ENCODE measurements at regions not wholly inside any gene's neighbourhood (a gene's known extent, or its start where the extent isn't known, plus 50 kb on each side); places are given as distances from the start of the nearest gene placed in this dataset.
A peak's percentile ranks its signal among the peaks of the same experiment; 100 is the strongest.

GRCh38 chr4:33628296-33628695, 2616.0 kb downstream of the ARAP2 start:
- ATAC-seq (no peak), DNase-seq (ENCODE audit: low read depth, low spot score) (no peak)
- H3K4me1 ChIP-seq (ENCODE audit: control insufficient read depth, insufficient read depth, low read length): no peaks in the 10 kb centered on the region
- TF ChIP-seq POLR2AphosphoS5 (IDR thresholded peaks at IDR 0.05; ENCODE audit: low read depth, low read length) (no peak), SIN3A (IDR thresholded peaks at IDR 0.05; ENCODE audit: borderline replicate concordance, insufficient read depth, low read depth, low read length) (no peak)
- TF ChIP-seq, protein P1, sequence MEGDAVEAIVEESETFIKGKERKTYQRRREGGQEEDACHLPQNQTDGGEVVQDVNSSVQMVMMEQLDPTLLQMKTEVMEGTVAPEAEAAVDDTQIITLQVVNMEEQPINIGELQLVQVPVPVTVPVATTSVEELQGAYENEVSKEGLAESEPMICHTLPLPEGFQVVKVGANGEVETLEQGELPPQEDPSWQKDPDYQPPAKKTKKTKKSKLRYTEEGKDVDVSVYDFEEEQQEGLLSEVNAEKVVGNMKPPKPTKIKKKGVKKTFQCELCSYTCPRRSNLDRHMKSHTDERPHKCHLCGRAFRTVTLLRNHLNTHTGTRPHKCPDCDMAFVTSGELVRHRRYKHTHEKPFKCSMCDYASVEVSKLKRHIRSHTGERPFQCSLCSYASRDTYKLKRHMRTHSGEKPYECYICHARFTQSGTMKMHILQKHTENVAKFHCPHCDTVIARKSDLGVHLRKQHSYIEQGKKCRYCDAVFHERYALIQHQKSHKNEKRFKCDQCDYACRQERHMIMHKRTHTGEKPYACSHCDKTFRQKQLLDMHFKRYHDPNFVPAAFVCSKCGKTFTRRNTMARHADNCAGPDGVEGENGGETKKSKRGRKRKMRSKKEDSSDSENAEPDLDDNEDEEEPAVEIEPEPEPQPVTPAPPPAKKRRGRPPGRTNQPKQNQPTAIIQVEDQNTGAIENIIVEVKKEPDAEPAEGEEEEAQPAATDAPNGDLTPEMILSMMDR (IDR thresholded peaks at IDR 0.05): no peak
- TF ChIP-seq, protein P2, sequence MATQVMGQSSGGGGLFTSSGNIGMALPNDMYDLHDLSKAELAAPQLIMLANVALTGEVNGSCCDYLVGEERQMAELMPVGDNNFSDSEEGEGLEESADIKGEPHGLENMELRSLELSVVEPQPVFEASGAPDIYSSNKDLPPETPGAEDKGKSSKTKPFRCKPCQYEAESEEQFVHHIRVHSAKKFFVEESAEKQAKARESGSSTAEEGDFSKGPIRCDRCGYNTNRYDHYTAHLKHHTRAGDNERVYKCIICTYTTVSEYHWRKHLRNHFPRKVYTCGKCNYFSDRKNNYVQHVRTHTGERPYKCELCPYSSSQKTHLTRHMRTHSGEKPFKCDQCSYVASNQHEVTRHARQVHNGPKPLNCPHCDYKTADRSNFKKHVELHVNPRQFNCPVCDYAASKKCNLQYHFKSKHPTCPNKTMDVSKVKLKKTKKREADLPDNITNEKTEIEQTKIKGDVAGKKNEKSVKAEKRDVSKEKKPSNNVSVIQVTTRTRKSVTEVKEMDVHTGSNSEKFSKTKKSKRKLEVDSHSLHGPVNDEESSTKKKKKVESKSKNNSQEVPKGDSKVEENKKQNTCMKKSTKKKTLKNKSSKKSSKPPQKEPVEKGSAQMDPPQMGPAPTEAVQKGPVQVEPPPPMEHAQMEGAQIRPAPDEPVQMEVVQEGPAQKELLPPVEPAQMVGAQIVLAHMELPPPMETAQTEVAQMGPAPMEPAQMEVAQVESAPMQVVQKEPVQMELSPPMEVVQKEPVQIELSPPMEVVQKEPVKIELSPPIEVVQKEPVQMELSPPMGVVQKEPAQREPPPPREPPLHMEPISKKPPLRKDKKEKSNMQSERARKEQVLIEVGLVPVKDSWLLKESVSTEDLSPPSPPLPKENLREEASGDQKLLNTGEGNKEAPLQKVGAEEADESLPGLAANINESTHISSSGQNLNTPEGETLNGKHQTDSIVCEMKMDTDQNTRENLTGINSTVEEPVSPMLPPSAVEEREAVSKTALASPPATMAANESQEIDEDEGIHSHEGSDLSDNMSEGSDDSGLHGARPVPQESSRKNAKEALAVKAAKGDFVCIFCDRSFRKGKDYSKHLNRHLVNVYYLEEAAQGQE (IDR thresholded peaks at IDR 0.05; ENCODE audit: insufficient read depth in 1 of 2, low read depth in 2 of 2, low read length in 1 of 2): no peak
- intact Hi-C loops (cut with micrococcal nuclease; ENCODE audit: unreplicated experiment) (no loop called here), in situ Hi-C loops (cut with HindIII; ENCODE audit: low pct_unique_long_range_greater_than_20kb, low sequenced_read_pairs) (no loop called here)
- no peak overlapping the region for H3K27ac ChIP-seq (ENCODE audit: low read length)
- no peaks in the 10 kb centered on the region for H3K9me3 ChIP-seq (ENCODE audit: control insufficient read depth, insufficient read depth, low read depth, low read length)
- no TSS peak for BruUV-seq (replicated peaks)
- ChIA-PET POLR2A (no interaction called here), CTCF (no interaction called here)
- no peaks in the 10 kb centered on the region for H3K27me3 ChIP-seq (ENCODE audit: control insufficient read depth, insufficient read depth, low read length)
- no peak overlapping the region for H3K4me3 ChIP-seq (ENCODE audit: low read depth in 2 of 2, low read length in 2 of 2)
- no peaks in the 10 kb centered on the region for H3K36me3 ChIP-seq (ENCODE audit: control insufficient read depth, insufficient read depth, low read length)

GRCh38 chr4:33649015-33649414, 2595.3 kb downstream of the ARAP2 start:
- no peak for DNase-seq (ENCODE audit: low read depth, low spot score)
- no peak for ATAC-seq

More at GRCh38 chr4:33649015-33649414, 2595.3 kb downstream of the ARAP2 start:
- no peak overlapping the region for H3K27ac ChIP-seq (ENCODE audit: low read length)
- BruUV-seq (replicated peaks): no TSS peak
- no peaks in the 10 kb centered on the region for H3K27me3 ChIP-seq (ENCODE audit: control insufficient read depth, insufficient read depth, low read length)
- CTCF ChIA-PET: no interaction called here
- in situ Hi-C loops (cut with HindIII; ENCODE audit: low pct_unique_long_range_greater_than_20kb, low sequenced_read_pairs) (no loop called here), intact Hi-C loops (cut with micrococcal nuclease; ENCODE audit: unreplicated experiment) (no loop called here)
- no peak overlapping the region for H3K4me3 ChIP-seq (ENCODE audit: low read depth in 2 of 2, low read length in 2 of 2)
- H3K4me1 ChIP-seq (ENCODE audit: control insufficient read depth, insufficient read depth, low read length): no peaks in the 10 kb centered on the region
- no peaks in the 10 kb centered on the region for H3K9me3 ChIP-seq (ENCODE audit: control insufficient read depth, insufficient read depth, low read depth, low read length)
- TF ChIP-seq, protein P2 (IDR thresholded peaks at IDR 0.05; ENCODE audit: insufficient read depth in 1 of 2, low read depth in 2 of 2, low read length in 1 of 2): no peak
- TF ChIP-seq, protein P1 (IDR thresholded peaks at IDR 0.05): peak; percentile 18; the same call in 1 of the 2 replicates
- no peak for TF ChIP-seq TCF7L2 (IDR thresholded peaks at IDR 0.05; ENCODE audit: low read depth, low read length)
- TF ChIP-seq POLR2AphosphoS5 (IDR thresholded peaks at IDR 0.05; ENCODE audit: low read depth, low read length): no peak
- no peak for TF ChIP-seq SIN3A (IDR thresholded peaks at IDR 0.05; ENCODE audit: borderline replicate concordance, insufficient read depth, low read depth, low read length)
- POLR2A ChIA-PET: no interaction called here
- H3K36me3 ChIP-seq (ENCODE audit: control insufficient read depth, insufficient read depth, low read length): no peaks in the 10 kb centered on the region

Measured in Panc1 (cell line).